HG03159 (cell line): ENCODE measurements at regions not wholly inside any gene's neighbourhood (a gene's known extent, or its start where the extent isn't known, plus 50 kb on each side); places are given as distances from the start of the nearest gene placed in this dataset.

Experiments
- ATAC-seq: cut with Tn5 transposase; IDR thresholded peaks from one replicate; pipeline ENCODE4 v1.9.1; 2021; ENCODE audit warnings: mild to moderate bottlenecking, moderate library complexity; ENCODE audit not compliant: unreplicated experiment

DNA sequence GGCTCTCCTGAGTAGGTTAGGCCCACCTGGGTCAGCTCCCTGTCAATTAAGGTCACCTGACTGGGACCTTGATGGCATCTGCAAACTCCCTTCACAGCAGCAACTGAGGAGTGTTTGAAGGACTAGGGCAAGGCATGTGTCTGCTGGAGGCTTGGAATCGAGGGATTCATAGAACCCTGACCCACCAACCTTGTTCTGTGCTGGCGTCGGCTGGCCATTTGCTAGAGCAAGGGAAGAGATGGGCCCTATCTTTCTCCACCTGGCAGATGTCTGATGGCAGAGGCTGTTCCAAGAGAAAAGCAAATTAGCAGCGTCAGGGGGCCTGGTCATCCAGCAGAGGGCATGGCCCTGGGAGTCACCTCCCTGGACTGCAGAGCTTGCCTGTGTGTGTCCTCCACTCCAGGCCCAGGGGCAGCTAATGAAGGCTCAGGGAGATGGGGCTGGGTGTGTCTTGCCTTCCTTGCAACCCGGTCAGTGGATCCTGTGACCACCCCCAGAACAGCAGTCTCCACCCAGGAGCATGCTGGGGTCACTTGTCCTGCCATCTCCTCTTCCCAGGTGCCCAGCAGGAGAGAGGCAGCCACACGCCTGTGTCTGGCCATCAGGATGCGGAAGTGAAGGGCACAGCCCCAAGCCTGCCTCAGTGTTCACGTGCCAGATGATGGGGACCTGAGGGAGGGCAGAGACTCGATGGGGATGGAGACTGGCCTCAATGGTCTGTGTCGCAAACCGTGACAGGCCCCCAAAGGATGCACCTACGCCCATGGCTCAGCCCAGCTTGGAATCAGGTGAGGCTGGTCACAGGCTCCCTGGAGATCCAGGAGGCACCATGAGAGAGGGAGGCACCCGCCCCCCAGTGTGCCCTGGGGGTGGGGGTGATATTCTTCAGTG is 53.9 kb downstream of the BARX1 start:
- ATAC-seq: no peak

GRCh38 chr9:93900436-93900819 is 54.7 kb downstream of the BARX1 start:
- ATAC-seq: no peak

DNA sequence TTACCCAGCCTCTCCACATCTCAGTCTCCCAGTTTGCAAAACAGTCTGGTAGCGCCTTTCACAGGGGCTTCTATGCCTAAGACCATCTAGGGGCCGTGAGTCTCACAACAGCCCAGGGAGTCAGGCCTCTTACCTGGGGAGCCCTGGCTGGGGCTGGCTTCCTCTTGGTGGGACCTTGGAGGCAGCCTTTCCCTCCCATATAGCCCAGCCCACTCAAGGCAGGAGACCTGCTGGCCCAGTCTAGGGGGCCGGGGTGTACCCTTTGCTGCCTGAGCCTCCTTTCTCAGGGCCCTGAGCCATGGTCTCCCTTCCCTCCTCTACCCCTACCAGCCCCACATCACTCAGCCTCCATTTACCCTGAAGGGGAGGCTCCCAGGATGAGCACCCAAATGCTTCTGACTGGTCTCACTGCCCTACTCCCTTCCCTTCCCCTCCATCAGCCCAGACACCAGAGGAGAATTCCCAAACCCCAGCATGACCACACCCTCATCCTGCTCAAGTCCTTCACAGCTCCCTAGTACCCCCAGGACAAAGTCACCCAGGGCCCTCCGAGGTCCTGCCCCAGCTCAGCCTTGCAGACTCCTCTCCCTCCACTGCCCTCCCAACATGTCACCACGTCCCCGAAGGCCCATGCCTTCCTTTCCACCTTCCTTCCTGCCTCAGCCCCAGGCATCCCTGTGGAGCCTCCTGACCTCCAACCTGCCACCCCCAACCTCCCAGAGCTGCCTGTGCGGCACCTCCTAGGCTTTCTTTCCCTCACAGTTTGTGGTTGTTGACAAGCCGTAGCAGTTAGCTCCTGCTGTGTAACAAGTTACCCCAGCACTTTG is 55.3 kb downstream of the BARX1 start:
- ATAC-seq: no peak

- ATAC-seq: no peak
Measured at GRCh38 chr9:93898502-93899426, 56.4 kb downstream of the BARX1 start.

GRCh38 chr9:93898026-93898425 is 57.1 kb downstream of the BARX1 start:
- no peak for ATAC-seq

DNA sequence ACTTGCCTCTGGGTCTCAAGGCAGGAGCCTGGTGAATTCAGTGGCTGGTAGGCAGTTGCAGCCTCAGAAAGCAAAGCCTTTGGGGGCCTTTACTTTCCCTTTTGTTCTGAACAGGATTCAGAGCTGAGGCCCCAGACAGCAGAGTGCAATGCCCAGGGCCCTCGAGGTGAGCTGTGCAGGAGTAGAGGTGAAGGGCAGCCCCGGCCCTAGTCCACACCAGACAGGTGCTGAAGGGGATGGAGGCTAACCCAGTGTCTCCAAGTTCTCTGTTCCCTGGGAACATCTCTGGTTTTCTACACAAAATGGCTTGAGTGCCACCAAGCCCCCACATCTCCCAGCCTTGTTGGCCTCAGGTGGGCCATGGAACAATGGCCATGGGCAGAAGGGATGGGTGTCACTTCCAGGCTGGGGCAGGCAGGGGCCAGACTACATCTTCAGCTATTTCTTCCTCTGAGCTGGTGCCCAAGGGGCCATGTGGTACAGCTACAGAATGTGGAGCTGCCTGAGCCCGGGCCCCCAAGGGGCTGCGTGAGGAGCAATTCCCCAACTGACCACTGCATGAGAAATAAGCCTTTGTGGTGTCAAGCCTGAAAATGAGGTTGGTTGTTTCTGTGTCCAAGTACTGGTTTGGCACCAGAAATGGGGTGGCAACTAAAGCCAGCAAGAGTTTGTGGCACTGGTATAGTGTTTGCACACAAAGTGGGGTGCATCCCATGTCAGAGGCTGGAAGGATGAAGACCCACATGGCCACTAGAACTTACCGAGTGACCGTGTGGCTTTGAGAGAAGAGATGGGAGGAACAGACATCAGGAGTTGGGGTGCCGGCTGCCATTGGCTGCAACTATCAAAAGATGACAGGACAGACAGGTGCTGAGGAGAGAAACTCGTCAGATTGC is 57.8 kb downstream of the BARX1 start:
- ATAC-seq: no peak

- no peak for ATAC-seq
Measured at GRCh38 chr9:93896496-93897033, 58.6 kb downstream of the BARX1 start.

DNA sequence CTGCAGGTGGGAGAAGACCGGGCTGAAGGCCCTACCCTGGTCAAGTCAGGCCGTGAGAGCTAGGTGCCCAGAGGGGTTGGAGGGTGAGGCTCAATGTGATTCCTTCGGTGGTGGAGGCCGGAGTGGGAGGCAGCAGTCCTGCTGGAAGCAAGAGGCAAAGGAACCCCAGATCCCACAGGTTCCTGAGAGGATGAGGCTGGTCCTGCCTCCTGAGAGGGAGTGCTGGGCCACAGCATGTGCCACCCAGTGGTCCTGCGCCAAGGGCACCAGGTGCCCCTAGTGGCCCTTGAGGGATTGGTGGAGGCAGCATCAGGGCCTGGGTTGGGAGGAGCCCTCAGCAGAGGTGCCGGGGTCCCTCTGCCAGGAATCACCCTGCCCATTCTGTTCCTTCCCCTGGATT is 59.1 kb downstream of the BARX1 start:
- no peak for ATAC-seq

- no peak for ATAC-seq
Measured at GRCh38 chr9:93895535-93895934, 59.6 kb downstream of the BARX1 start.

- ATAC-seq: no peak
Measured at GRCh38 chr9:93894691-93895079, 60.5 kb downstream of the BARX1 start.

GRCh38 chr9:93893899-93894690 is 61.1 kb downstream of the BARX1 start:
- ATAC-seq: no peak

- ATAC-seq: no peak
Measured at GRCh38 chr9:93893194-93893593, 62.0 kb downstream of the BARX1 start.

DNA sequence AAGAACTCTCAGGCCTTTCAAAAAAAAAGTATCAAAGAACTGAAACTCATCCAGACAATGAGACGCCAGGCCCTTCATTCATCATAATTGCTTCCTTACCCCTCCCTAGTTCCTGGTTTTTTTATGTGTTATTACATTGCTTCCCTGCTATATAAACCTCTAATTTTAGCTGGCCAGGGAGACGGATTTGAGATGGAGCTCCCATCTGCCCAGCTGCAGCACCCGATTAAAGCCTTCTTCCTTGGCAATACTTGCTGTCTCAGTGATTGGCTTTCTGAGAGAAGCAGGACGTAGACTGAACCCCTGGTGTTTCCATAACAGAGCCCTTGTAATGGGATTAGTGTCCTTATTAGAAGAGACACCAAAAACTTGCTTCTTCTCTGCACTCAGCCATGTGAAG is 62.4 kb downstream of the BARX1 start:
- no peak for ATAC-seq

GRCh38 chr9:93891549-93892310 is 63.4 kb downstream of the BARX1 start:
- no peak for ATAC-seq

GRCh38 chr9:93891050-93891449 is 64.1 kb downstream of the BARX1 start:
- no peak for ATAC-seq

GRCh38 chr9:93890436-93890935 is 64.7 kb downstream of the BARX1 start:
- ATAC-seq: no peak

- no peak for ATAC-seq
Measured at GRCh38 chr9:93886911-93887310, 68.2 kb downstream of the BARX1 start.

- ATAC-seq: no peak
Measured at GRCh38 chr9:93884808-93885207, 70.3 kb downstream of the BARX1 start.
